ENCODE measurements at regions not wholly inside any gene's neighbourhood (a gene's known extent, or its start where the extent isn't known, plus 50 kb on each side); places are given as distances from the start of the nearest gene placed in this dataset.

GRCh38 chr7:114209968-114210367, 204.6 kb upstream of the FOXP2 start:
- no peak for TF ChIP-seq CREB1 (IDR thresholded peaks at IDR 0.05)
- TF ChIP-seq CREB1 (CRISPR knock-in tag; IDR thresholded peaks at IDR 0.05), result no peak
- TF ChIP-seq CTCF (CRISPR knock-in tag; IDR thresholded peaks at IDR 0.05), result 0 out of 2 replicates have a peak, but pooled peaks have one; percentile 16
- TF ChIP-seq RFX5 (IDR thresholded peaks at IDR 0.05; ENCODE audit: low read depth, low read length), result no peak
- TF ChIP-seq E2F1 (CRISPR knock-in tag; IDR thresholded peaks at IDR 0.05), result no peak
- no peak for TF ChIP-seq EZH2 (conservative IDR thresholded peaks at IDR 0.05; ENCODE audit: low read depth, low read length)
- TF ChIP-seq ZNF607 (CRISPR knock-in tag; IDR thresholded peaks at IDR 0.05; ENCODE audit: borderline replicate concordance), result no peak
- no peak for TF ChIP-seq ZHX1 (CRISPR knock-in tag; IDR thresholded peaks at IDR 0.05; ENCODE audit: low read depth)
- TF ChIP-seq ZZZ3 (CRISPR knock-in tag; IDR thresholded peaks at IDR 0.05; ENCODE audit: borderline replicate concordance), result no peak
- TF ChIP-seq KAT7 (CRISPR knock-in tag; IDR thresholded peaks at IDR 0.05; ENCODE audit: borderline replicate concordance), result no peak
